Large intestine (tissue), 3 donors: ENCODE measurements at regions not wholly inside any gene's neighbourhood (a gene's known extent, or its start where the extent isn't known, plus 50 kb on each side); places are given as distances from the start of the nearest gene placed in this dataset.

Experiments used
- DNase-seq, 2 donors: peaks; one replicate each; pipeline versions ENCODE4 v3.0.0 to v3.0.0-alpha.2; 2013
- H3K27ac ChIP-seq: one replicate; pipeline ENCODE4 v1.5.1; 2013; ENCODE audit warnings: low read length
- H3K27me3 ChIP-seq: 2 replicates; pipeline ENCODE4 v1.6.1; 2013; ENCODE audit warnings: low read length; ENCODE audit not compliant: control insufficient read depth, insufficient read depth
- H3K36me3 ChIP-seq: 2 replicates; pipeline ENCODE4 v1.6.1; 2013; ENCODE audit warnings: low read length; ENCODE audit not compliant: control insufficient read depth, insufficient read depth
- H3K4me1 ChIP-seq: one replicate; pipeline ENCODE4 v1.6.1; 2013; ENCODE audit warnings: low read length; ENCODE audit not compliant: control insufficient read depth, insufficient read depth
- H3K4me3 ChIP-seq: one replicate; pipeline ENCODE4 v1.5.1; 2013; ENCODE audit warnings: low read length
- H3K9me3 ChIP-seq: one replicate; pipeline ENCODE4 v1.6.1; 2013; ENCODE audit warnings: mild to moderate bottlenecking, low read depth, low read length, moderate library complexity; ENCODE audit not compliant: control insufficient read depth
- WGBS: methylation state at CpG from one replicate; pipeline ENCODE4 v1.1.5; 2013; ENCODE audit warnings: low lambda C conversion rate; ENCODE audit not compliant: insufficient coverage; 5-methylcytosine and 5-hydroxymethylcytosine counted together

DNA sequence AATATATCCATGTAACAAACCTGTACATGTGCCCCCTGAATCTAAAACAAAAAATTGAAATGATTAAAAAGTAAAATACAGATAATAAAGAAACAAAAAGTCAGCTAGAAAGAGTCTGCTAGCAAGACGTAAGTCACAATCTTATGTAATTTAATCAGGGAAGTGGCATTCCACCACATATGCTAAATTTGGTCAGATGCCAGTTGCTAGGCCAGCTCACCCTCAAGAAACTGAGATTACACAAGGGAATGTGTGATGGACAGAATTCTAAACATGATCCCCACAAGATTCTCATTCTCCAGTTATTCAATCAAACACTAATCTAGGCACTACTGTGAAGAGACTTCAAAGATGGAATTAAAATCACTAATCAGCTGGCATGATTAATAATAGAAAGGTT lies 689.3 kb downstream of the CENPC start:
- Histone ChIP-seq H3K4me1 (no peaks in the 10 kb centered on the region), H3K36me3 (no peaks in the 10 kb centered on the region), H3K4me3 (no peak overlapping the region), H3K27me3 (no peaks in the 10 kb centered on the region), H3K27ac (no peak overlapping the region), H3K9me3 (peaks cover 4% of the 10 kb centered on the region)
- WGBS: 100% methylated on average over 1 of the region's 1 CpG
- DNase-seq: no peak

DNA sequence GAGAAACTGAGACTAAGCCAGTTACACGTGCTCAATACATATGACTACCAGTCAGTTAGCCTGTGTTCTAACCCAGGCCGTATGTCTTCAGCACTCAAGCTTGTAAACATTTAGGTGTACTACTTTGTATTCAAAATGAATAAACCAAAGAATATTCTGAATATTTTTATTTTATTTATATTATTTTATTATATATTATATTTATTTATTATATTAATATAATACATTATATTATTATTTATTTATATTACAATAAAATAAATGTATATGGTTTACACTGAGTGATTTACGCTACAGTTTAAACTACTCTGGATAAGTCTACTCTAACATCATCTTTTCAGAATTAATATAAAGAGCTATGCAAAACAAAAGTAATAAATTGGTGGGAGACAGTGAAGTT lies 691.5 kb downstream of the CENPC start:
- Histone ChIP-seq H3K4me3 (no peak overlapping the region), H3K27ac (no peak overlapping the region), H3K27me3 (no peaks in the 10 kb centered on the region), H3K4me1 (no peaks in the 10 kb centered on the region), H3K36me3 (no peaks in the 10 kb centered on the region), H3K9me3 (no peaks in the 10 kb centered on the region)
- no CpG with 5 or more reads among the region's 3 CpGs for WGBS
- DNase-seq: no peak

DNA sequence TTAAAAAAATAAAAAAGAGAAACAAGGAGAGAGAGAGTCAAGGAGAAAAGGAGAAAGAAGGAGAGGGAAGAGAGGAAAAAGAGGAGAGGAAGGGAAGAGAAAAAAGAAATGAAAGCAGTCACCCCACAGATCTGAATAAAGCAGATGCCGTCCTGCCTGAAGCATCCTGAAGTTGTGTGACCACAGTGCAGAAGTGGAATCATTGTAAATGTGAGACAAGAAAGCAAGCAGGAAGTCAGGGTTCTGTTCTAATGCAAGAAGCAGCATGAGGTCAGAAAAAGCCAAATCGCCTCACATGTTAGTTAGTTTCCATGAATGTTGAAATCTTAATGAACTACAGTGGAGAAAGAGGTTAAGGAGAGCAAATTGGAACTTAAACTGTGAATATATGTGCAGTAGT lies 692.5 kb downstream of the CENPC start:
- H3K36me3 ChIP-seq: no peaks in the 10 kb centered on the region
- H3K27me3 ChIP-seq: no peaks in the 10 kb centered on the region
- H3K4me1 ChIP-seq: no peaks in the 10 kb centered on the region
- no peak for DNase-seq
- no peaks in the 10 kb centered on the region for H3K9me3 ChIP-seq
- 40% methylated on average over 1 of the region's 2 CpGs for WGBS
- H3K27ac ChIP-seq: no peak overlapping the region
- no peak overlapping the region for H3K4me3 ChIP-seq

- Histone ChIP-seq H3K36me3 (no peaks in the 10 kb centered on the region), H3K27ac (no peak overlapping the region), H3K4me1 (no peaks in the 10 kb centered on the region), H3K9me3 (no peaks in the 10 kb centered on the region), H3K27me3 (no peaks in the 10 kb centered on the region), H3K4me3 (no peak overlapping the region)
- WGBS: 80% methylated on average over 1 of the region's 1 CpG
- DNase-seq: no peak
Measured at GRCh38 chr4:66849596-66849995, 695.7 kb downstream of the CENPC start.

DNA sequence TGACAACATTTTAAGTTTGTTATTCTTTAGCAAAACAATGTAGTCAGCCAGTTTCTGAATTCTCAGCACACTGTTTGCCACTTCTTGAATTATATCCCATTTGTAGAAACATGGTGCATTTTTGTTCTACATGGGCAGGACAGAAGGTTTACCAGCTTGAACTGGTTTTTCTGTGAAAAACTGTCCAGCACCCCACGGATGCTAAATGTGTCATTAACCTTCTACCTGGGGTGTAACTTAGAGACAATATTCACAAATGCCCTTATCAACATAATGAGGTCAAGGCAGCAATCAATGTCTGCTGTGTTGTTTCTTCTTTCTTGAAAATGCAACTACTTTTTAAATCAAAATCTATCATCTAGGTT lies 702.6 kb downstream of the CENPC start:
- Histone ChIP-seq H3K4me3 (no peak overlapping the region), H3K27ac (no peak overlapping the region), H3K36me3 (no peaks in the 10 kb centered on the region), H3K27me3 (no peaks in the 10 kb centered on the region), H3K9me3 (no peaks in the 10 kb centered on the region), H3K4me1 (no peaks in the 10 kb centered on the region)
- DNase-seq: no peak
- whole genome bisulfite sequencing: no CpG with 5 or more reads among the region's 1 CpG

- no peaks in the 10 kb centered on the region for H3K4me1 ChIP-seq
- no peak overlapping the region for H3K27ac ChIP-seq
- H3K27me3 ChIP-seq: no peaks in the 10 kb centered on the region
- no peaks in the 10 kb centered on the region for H3K9me3 ChIP-seq
- H3K36me3 ChIP-seq: no peaks in the 10 kb centered on the region
- no peak overlapping the region for H3K4me3 ChIP-seq
- WGBS: 93% methylated on average over 2 of the region's 4 CpGs
- no peak for DNase-seq
Measured at GRCh38 chr4:66842026-66842723, 703.1 kb downstream of the CENPC start.

DNA sequence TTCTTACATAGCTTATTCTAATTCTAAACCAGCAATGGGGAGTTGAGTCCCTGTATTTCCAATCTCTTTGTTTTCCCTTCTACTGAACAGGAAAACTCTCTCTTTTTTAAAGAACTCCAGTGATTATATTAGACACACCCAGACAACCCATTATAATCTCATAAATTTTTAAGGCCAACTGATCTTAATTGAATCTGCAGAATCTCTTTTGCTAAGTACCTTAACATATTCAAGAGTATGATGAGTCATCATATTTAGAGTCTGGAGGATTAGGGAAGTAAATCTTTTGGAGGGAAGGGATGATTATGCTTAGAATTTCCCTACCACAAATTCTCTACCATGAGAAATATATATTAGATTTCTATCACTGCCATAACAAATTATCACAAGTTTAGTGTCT lies 705.1 kb downstream of the CENPC start:
- no peak for DNase-seq

GRCh38 chr4:66837279-66837922 lies 707.9 kb downstream of the CENPC start:
- 100% methylated on average over 2 of the region's 5 CpGs for WGBS
- Histone ChIP-seq H3K4me1 (no peaks in the 10 kb centered on the region), H3K4me3 (no peak overlapping the region), H3K36me3 (no peaks in the 10 kb centered on the region), H3K27ac (no peak overlapping the region), H3K9me3 (no peaks in the 10 kb centered on the region), H3K27me3 (no peaks in the 10 kb centered on the region)
- no peak for DNase-seq

More for the DNA sequence above, 705.1 kb downstream of the CENPC start:
- H3K4me3 ChIP-seq: no peak overlapping the region
- H3K9me3 ChIP-seq: no peaks in the 10 kb centered on the region
- no peaks in the 10 kb centered on the region for H3K4me1 ChIP-seq
- H3K27me3 ChIP-seq: no peaks in the 10 kb centered on the region
- H3K36me3 ChIP-seq: no peaks in the 10 kb centered on the region
- no peak overlapping the region for H3K27ac ChIP-seq

DNA sequence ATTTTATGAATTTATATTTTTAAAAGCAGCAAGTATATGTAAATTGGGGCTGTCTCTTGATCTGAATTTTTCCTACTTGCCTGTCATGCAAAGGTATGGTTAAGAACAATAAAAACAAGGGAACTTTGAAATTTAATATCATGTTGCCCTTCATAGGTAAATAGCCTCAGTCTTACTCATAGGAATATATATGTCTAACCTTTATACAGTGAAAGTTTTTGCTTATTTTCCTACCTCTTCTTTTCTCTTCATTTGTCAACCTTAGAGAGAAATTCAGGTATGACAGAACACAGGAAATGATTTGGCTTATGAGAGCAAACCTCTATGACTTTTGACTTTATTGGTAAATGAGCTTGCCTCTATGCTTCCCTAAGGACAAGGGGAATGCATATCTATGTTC lies 716.0 kb downstream of the CENPC start:
- H3K4me1 ChIP-seq: no peaks in the 10 kb centered on the region
- H3K9me3 ChIP-seq: no peaks in the 10 kb centered on the region
- H3K27ac ChIP-seq: no peak overlapping the region
- no peaks in the 10 kb centered on the region for H3K36me3 ChIP-seq
- no peaks in the 10 kb centered on the region for H3K27me3 ChIP-seq
- H3K4me3 ChIP-seq: no peak overlapping the region
- DNase-seq: no peak

DNA sequence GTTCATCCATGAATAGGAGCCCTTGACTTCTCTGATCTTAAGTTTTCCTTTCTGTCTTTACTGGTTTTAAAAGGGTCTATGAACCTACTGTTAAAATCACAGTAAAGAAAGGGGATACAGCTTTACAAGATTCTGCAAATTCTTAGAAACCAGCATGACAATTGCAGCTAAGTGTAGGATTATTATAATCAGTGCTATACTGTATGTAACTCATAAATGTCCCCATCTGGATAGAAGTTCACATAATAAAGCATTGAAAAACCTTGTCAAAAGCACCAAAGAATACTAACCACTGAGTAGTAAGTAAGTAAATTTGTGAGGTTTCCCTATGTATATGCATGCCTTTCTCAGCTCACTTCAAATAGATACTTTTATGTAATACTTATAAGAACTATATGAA lies 724.6 kb downstream of the CENPC start:
- no peaks in the 10 kb centered on the region for H3K9me3 ChIP-seq
- H3K36me3 ChIP-seq: no peaks in the 10 kb centered on the region
- H3K27ac ChIP-seq: no peak overlapping the region
- no peaks in the 10 kb centered on the region for H3K4me1 ChIP-seq
- no peaks in the 10 kb centered on the region for H3K27me3 ChIP-seq
- no peak for DNase-seq
- H3K4me3 ChIP-seq: no peak overlapping the region

- Histone ChIP-seq H3K4me3 (no peak overlapping the region), H3K4me1 (no peaks in the 10 kb centered on the region), H3K27me3 (no peaks in the 10 kb centered on the region), H3K36me3 (no peaks in the 10 kb centered on the region), H3K9me3 (no peaks in the 10 kb centered on the region), H3K27ac (no peak overlapping the region)
- DNase-seq: no peak
- 68% methylated on average over 3 of the region's 6 CpGs for WGBS
Measured at GRCh38 chr4:66814277-66814676, 731.0 kb downstream of the CENPC start.
